GM10248 (cell line): ENCODE measurements at regions not wholly inside any gene's neighbourhood (a gene's known extent, or its start where the extent isn't known, plus 50 kb on each side); places are given as distances from the start of the nearest gene placed in this dataset.

Source experiments
- CTCF ChIA-PET: fragments of 300-600 bp; sonication (Branson Sonifier 250); formaldehyde crosslinking; extraction: SDS; loops from one replicate; lab custom pipeline; 2021; ENCODE audit warnings: antibody characterized with exemption; lab: Yijun Ruan, JAX
- POLR2A ChIA-PET: fragments of 350-650 bp; sonication (Branson Sonifier 250); formaldehyde crosslinking; extraction: SDS; loops from one replicate; lab custom pipeline; 2020; ENCODE audit warnings: antibody characterized with exemption; lab: Yijun Ruan, JAX
- DNase-seq: peaks from one replicate; pipeline ENCODE4 v3.0.0; 2012; ENCODE audit errors: extremely low spot score
- CTCF ChIP-seq: IDR thresholded peaks from 2 replicates; pipeline ENCODE4 v1.5.1; 2012; ENCODE audit warnings: mild to moderate bottlenecking, low read depth; ENCODE audit errors: extremely low read depth, missing control alignments, control extremely low read depth

GRCh38 chr1:2946999-2947690 is 74.1 kb upstream of the ACTRT2 start:
- ChIA-PET POLR2A (no interaction called here), CTCF (no interaction called here)
- DNase-seq = no peak
- TF ChIP-seq CTCF = no peak

GRCh38 chr1:2948001-2948750 is 73.1 kb upstream of the ACTRT2 start:
- ChIA-PET CTCF (no interaction called here), POLR2A (no interaction called here)
- no peak for DNase-seq
- no peak for TF ChIP-seq CTCF

GRCh38 chr1:2948751-2949680 is 72.3 kb upstream of the ACTRT2 start:
- ChIA-PET CTCF (no interaction called here), POLR2A (no interaction called here)
- no peak for DNase-seq
- TF ChIP-seq CTCF = no peak

GRCh38 chr1:2949966-2950925 is 71.0 kb upstream of the ACTRT2 start:
- TF ChIP-seq CTCF = no peak
- POLR2A ChIA-PET = no interaction called here
- no peak for DNase-seq
- CTCF ChIA-PET = no interaction called here

- ChIA-PET POLR2A (no interaction called here), CTCF (no interaction called here)
- no peak for DNase-seq
- no peak for TF ChIP-seq CTCF
Observed at GRCh38 chr1:2950926-2951305, 70.4 kb upstream of the ACTRT2 start.
